GM12891 (cell line): ENCODE measurements at regions not wholly inside any gene's neighbourhood (a gene's known extent, or its start where the extent isn't known, plus 50 kb on each side); places are given as distances from the start of the nearest gene placed in this dataset.
"Not testable (repeated sequence)": the region's sequence is repeated elsewhere in the genome, so short reads cannot be mapped to it uniquely, and the experiment has no call there.

Source experiments
- POLR2A ChIP-seq: IDR thresholded peaks from 2 replicates; pipeline ENCODE4 v1.6.1; 2011; ENCODE audit warnings: low read depth, low read length, control low read depth
- POLR2AphosphoS5 ChIP-seq: IDR thresholded peaks from 2 replicates; pipeline ENCODE4 v1.6.1; 2011; ENCODE audit warnings: low read depth, low read length, control low read depth
- TAF1 ChIP-seq: IDR thresholded peaks from 2 replicates; pipeline ENCODE4 v1.6.1; 2011; ENCODE audit warnings: low read depth, low read length, control low read depth

- not testable (repeated sequence) for TF ChIP-seq POLR2AphosphoS5, POLR2A, TAF1
These were observed 53.0 kb upstream of the DUX4 start for GRCh38 chr4:190120537-190121001.
